HCT116 (cell line): ENCODE measurements at regions not wholly inside any gene's neighbourhood (a gene's known extent, or its start where the extent isn't known, plus 50 kb on each side); places are given as distances from the start of the nearest gene placed in this dataset.

Experiments used
- ATAC-seq: fragments of 200-7000 bp; cut with Tn5 transposase; 2 replicates; pipeline ENCODE4 v1.9.1; 2020; ENCODE audit warnings: mild to moderate bottlenecking, moderate library complexity
- BruUV-seq: library from RNA; stranded (reverse); fragments of 400-500 nt; replicated peaks from 2 replicates; lab custom pipeline; 2021; lab: Mats Ljungman, UMichigan
- CTCF ChIA-PET: fragments of 300-600 bp; sonication (Branson Sonifier 250); formaldehyde crosslinking; loops from one replicate; lab custom pipeline; 2021; ENCODE audit warnings: antibody characterized with exemption; lab: Charles Lee
- POLR2A ChIA-PET: fragments of 300-600, 350-600 bp; sonication (Branson Sonifier 250); formaldehyde crosslinking; loops from one replicate; lab custom pipeline; 2021; ENCODE audit warnings: antibody characterized with exemption; lab: Charles Lee
- RAD21 ChIA-PET, 2 experiments: fragments of 300-600 bp; sonication (Branson Sonifier 250); formaldehyde crosslinking; loops; one replicate each; lab custom pipeline; 2023; ENCODE audit warnings: low total read pairs in 2 of 2; ENCODE audit not compliant: uncharacterized antibody in 2 of 2, unreplicated experiment in 2 of 2, low non-redundant PET in 1 of 2; lab: Charles Lee
- DNase-seq: peaks from one replicate; pipeline ENCODE4 v3.0.0-alpha.2; 2010; ENCODE audit warnings: low read depth, low spot score
- H2AFZ ChIP-seq: fragments of 200-600 bp; shearing (Covaris generic), sonication (generic); 2 replicates; pipeline ENCODE4 v1.6.1; 2017; ENCODE audit warnings: low read depth, mixed run types, mixed read lengths, antibody characterized with exemption, low read length; ENCODE audit not compliant: poor library complexity, severe bottlenecking
- H3K27ac ChIP-seq: 2 replicates; pipeline ENCODE4 v1.5.1; 2012; ENCODE audit warnings: low read depth, low read length
- H3K27me3 ChIP-seq: fragments of 200-600 bp; sonication (generic); 2 replicates; pipeline ENCODE4 v1.6.1; 2016; ENCODE audit warnings: mixed run types, low read length, mixed read lengths; ENCODE audit not compliant: insufficient read depth
- H3K36me3 ChIP-seq, 2 experiments: fragments of 200-500 bp in 1 of 2; fragments of 200-600 bp in 1 of 2; sonication (Bioruptor generic) in 1 of 2; sonication (generic) in 1 of 2; 2 replicates each; pipeline versions ENCODE4 v1.5.1 to v1.6.1; 2014 to 2016; ENCODE audit warnings: low read length in 2 of 2, inconsistent platforms in 1 of 2, mixed read lengths in 1 of 2, mixed run types in 1 of 2; ENCODE audit not compliant: insufficient read depth in 2 of 2, control insufficient read depth in 1 of 2
- H3K4me1 ChIP-seq, 2 experiments: fragments of 200-600 bp in 1 of 2; sonication (generic) in 1 of 2; 2 replicates each; pipeline versions ENCODE4 v1.5.1 to v1.6.1; 2012 to 2017; ENCODE audit warnings: low read length in 2 of 2, inconsistent platforms in 1 of 2, mild to moderate bottlenecking in 1 of 2, mixed read lengths in 1 of 2, mixed run types in 1 of 2, moderate library complexity in 1 of 2; ENCODE audit not compliant: insufficient read depth in 2 of 2, control insufficient read depth in 1 of 2
- H3K4me2 ChIP-seq: fragments of 200-600 bp; sonication (generic); 2 replicates; pipeline ENCODE4 v1.6.1; 2017; ENCODE audit warnings: mixed run types, low read length, mixed read lengths
- H3K4me3 ChIP-seq, 2 experiments: fragments of 200-600 bp in 1 of 2; sonication (generic) in 1 of 2; replicated peaks in 1 of 2; 2 replicates each; pipeline ENCODE4 v1.5.1; 2011 to 2016; ENCODE audit warnings: low read length in 2 of 2, control low read depth in 1 of 2, low read depth in 1 of 2, mild to moderate bottlenecking in 1 of 2, mixed read lengths in 1 of 2, mixed run types in 1 of 2
- H3K79me2 ChIP-seq: fragments of 200-600 bp; sonication (generic); 2 replicates; pipeline ENCODE4 v1.6.1; 2017; ENCODE audit warnings: mild to moderate bottlenecking, mixed run types, low read length, moderate library complexity, mixed read lengths; ENCODE audit not compliant: insufficient read depth
- H3K9ac ChIP-seq: fragments of 200-600 bp; sonication (generic); 2 replicates; pipeline ENCODE4 v1.6.1; 2016; ENCODE audit warnings: low read length, mixed read lengths
- H3K9me2 ChIP-seq: fragments of 200-600 bp; sonication (generic), shearing (Covaris generic); 2 replicates; pipeline ENCODE4 v1.6.1; 2017; ENCODE audit warnings: mixed run types, mild to moderate bottlenecking, moderate library complexity; ENCODE audit not compliant: insufficient read depth
- H3K9me3 ChIP-seq, 2 experiments: fragments of 200-500 bp in 1 of 2; fragments of 200-600 bp in 1 of 2; sonication (Bioruptor generic) in 1 of 2; sonication (generic) in 1 of 2; 2 replicates each; pipeline ENCODE4 v1.6.1; 2014 to 2017; ENCODE audit warnings: low read length in 2 of 2, mixed read lengths in 2 of 2, inconsistent platforms in 1 of 2, low read depth in 1 of 2, mild to moderate bottlenecking in 1 of 2, mixed run types in 1 of 2, moderate library complexity in 1 of 2; ENCODE audit not compliant: control insufficient read depth in 1 of 2, insufficient read depth in 1 of 2
- H4K20me1 ChIP-seq: fragments of 200-600 bp; sonication (generic), shearing (Covaris generic); 2 replicates; pipeline ENCODE4 v1.6.1; 2017; ENCODE audit warnings: mixed run types, mild to moderate bottlenecking, moderate library complexity; ENCODE audit not compliant: insufficient read depth
- ATF3 ChIP-seq: IDR thresholded peaks from 2 replicates; pipeline ENCODE4 v1.6.1; 2012
- CBX3 ChIP-seq: IDR thresholded peaks from 2 replicates; pipeline ENCODE4 v1.6.1; 2012; ENCODE audit warnings: low read depth
- CEBPB ChIP-seq: IDR thresholded peaks from 2 replicates; pipeline ENCODE4 v1.6.1; 2012; ENCODE audit warnings: low read depth
- CTCF ChIP-seq, 3 experiments: fragments of 200-600 bp in 1 of 3; sonication (generic) in 1 of 3; IDR thresholded peaks in 2 of 3; conservative IDR thresholded peaks in 1 of 3; 2 replicates each; pipeline ENCODE4 v1.5.1; 2012 to 2017; ENCODE audit warnings: low read depth in 2 of 3, low read length in 2 of 3, antibody characterized with exemption in 1 of 3, borderline replicate concordance in 1 of 3, control low read depth in 1 of 3, mild to moderate bottlenecking in 1 of 3, mixed read lengths in 1 of 3, mixed run types in 1 of 3, moderate library complexity in 1 of 3; ENCODE audit not compliant: insufficient read depth in 1 of 3
- ELF1 ChIP-seq: IDR thresholded peaks from 2 replicates; pipeline ENCODE4 v1.6.1; 2012; ENCODE audit warnings: low read depth, borderline replicate concordance
- EZH2 ChIP-seq: fragments of 200-600 bp; sonication (generic); IDR thresholded peaks from 2 replicates; pipeline ENCODE4 v1.6.1; 2017; ENCODE audit warnings: antibody characterized with exemption, mixed run types
- EZH2phosphoT487 ChIP-seq: fragments of 200-600 bp; IDR thresholded peaks from 2 replicates; pipeline ENCODE4 v1.6.1; 2018; ENCODE audit warnings: antibody characterized with exemption, borderline replicate concordance
- FOSL1 ChIP-seq: IDR thresholded peaks from 2 replicates; pipeline ENCODE4 v1.6.1; 2012; ENCODE audit warnings: low read depth
- POLR2A ChIP-seq: IDR thresholded peaks from 2 replicates; pipeline ENCODE4 v1.7.0; 2011; ENCODE audit warnings: borderline replicate concordance; ENCODE audit not compliant: insufficient read depth, insufficient read length; ENCODE audit errors: extremely low read depth
- POLR2AphosphoS5 ChIP-seq: IDR thresholded peaks from 2 replicates; pipeline ENCODE4 v1.6.1; 2011; ENCODE audit warnings: mild to moderate bottlenecking, low read depth, low read length, moderate library complexity
- RAD21 ChIP-seq: IDR thresholded peaks from 2 replicates; pipeline ENCODE4 v1.6.1; 2012; ENCODE audit warnings: low read depth, mild to moderate bottlenecking
- SP1 ChIP-seq: IDR thresholded peaks from 2 replicates; pipeline ENCODE4 v1.6.1; 2012; ENCODE audit warnings: low read depth
- SRF ChIP-seq: IDR thresholded peaks from 2 replicates; pipeline ENCODE4 v1.6.1; 2012; ENCODE audit warnings: low read depth
- TCF7L2 ChIP-seq: IDR thresholded peaks from 2 replicates; pipeline ENCODE4 v1.7.0; 2011; ENCODE audit warnings: borderline replicate concordance, inconsistent platforms; ENCODE audit not compliant: insufficient read depth, insufficient read length; ENCODE audit errors: extremely low read depth
- YY1 ChIP-seq: IDR thresholded peaks from 2 replicates; pipeline ENCODE4 v1.6.1; 2011; ENCODE audit warnings: low read length, low read depth, moderate library complexity, mild to moderate bottlenecking; ENCODE audit not compliant: insufficient replicate concordance; ENCODE audit errors: extremely low read depth
- ZBTB33 ChIP-seq: IDR thresholded peaks from 2 replicates; pipeline ENCODE4 v1.6.1; 2011; ENCODE audit warnings: mild to moderate bottlenecking, low read length, moderate library complexity; ENCODE audit not compliant: insufficient replicate concordance; ENCODE audit errors: extremely low read depth
- ZFX ChIP-seq: fragments of 450-650 bp; IDR thresholded peaks from 2 replicates; pipeline ENCODE4 v1.6.1; 2017
- ZNF274 ChIP-seq: fragments of 200-500 bp; sonication (Bioruptor generic); IDR thresholded peaks from 2 replicates; pipeline ENCODE4 v1.6.1; 2014; ENCODE audit warnings: mild to moderate bottlenecking, low read depth, low read length, inconsistent platforms
- intact Hi-C: fragments of 100-400 bp; cut with micrococcal nuclease; formaldehyde crosslinking; loops from 2 replicates; pipeline ENCODE4 v1.10.0; 2022
- TF ChIP-seq, protein P1 (sequence below): IDR thresholded peaks from 2 replicates; pipeline ENCODE4 v1.6.1; 2012

DNA sequence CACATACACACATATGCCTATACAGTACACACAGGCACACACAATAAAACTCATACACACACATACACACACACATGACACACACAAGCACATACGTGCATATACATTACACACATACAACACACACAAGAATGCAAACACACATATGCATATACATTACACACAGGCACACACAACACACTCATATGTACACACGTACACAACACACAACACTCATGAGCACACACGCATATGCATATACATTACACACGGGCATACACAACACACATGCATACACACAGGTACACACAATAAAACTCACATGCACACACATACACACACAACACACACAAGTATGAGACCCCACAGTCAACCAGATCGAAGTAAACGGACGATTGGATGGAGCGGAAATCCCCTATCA is 238.2 kb downstream of the ERMARD start (continued):
- TF ChIP-seq, protein P1, sequence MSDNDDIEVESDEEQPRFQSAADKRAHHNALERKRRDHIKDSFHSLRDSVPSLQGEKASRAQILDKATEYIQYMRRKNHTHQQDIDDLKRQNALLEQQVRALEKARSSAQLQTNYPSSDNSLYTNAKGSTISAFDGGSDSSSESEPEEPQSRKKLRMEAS: no peak
- TF ChIP-seq YY1 (no peak), RAD21 (no peak), CTCF (IDR thresholded peaks at IDR 0.05 in 2 of 3, conservative IDR thresholded peaks at IDR 0.05 in 1 of 3; ENCODE audit: borderline replicate concordance in 1 of 3, insufficient read depth in 1 of 3, low read depth in 2 of 3, low read length in 2 of 3) (no peak), FOSL1 (no peak)

DNA sequence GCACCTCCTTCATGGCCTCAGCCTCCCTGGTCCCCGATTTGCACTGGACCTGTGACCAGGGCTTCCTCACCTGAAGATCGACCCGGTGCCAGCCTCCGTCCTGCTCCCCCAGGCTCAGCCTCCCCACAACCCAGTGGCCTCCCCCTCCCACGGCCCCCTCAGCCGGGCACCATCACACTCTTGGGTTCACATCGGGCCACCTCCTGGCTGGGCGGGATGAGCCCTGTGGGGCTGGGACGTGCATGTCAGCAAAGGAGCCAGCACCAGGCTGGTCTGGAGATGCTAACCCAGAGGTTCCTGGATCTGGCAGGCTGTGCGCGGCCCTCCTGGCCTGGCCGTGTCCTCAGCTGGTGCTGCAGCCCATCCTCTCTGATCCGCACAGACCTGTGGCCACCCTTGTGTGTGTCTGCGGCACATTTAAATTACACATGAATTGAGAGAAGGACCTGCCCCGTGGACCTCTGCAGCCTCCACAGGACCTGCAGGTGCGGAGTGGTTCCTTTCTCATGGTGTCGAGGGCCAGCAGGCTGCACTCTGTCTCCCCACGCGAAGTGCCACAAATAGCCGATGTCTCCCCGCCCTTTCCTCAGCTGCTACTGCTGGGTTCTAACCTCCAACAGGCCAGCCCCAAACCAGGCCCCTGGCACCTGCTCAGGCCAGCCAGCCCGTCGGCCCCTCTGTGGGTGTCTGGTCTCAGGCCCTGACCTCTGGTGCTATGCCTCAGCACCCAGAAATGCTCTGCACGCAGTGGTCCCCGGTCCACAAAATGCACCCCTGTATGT is 237.5 kb downstream of the ERMARD start:
- Histone ChIP-seq H2AFZ (no peak overlapping the region), H4K20me1 (no peaks in the 10 kb centered on the region), H3K27ac (no peak overlapping the region), H3K27me3 (no peaks in the 10 kb centered on the region), H3K4me2 (no peak overlapping the region), H3K9me3 (no peaks in the 10 kb centered on the region), H3K36me3 (no peaks in the 10 kb centered on the region), H3K79me2 (no peaks in the 10 kb centered on the region), H3K9ac (no peak overlapping the region), H3K4me1 (no peaks in the 10 kb centered on the region), H3K9me2 (no peaks in the 10 kb centered on the region), H3K4me3 (no peak overlapping the region)
- BruUV-seq: no TSS peak
- ChIA-PET RAD21 (no interaction called here), CTCF (no interaction called here), POLR2A (no interaction called here)
- ATAC-seq (no peak), DNase-seq (no peak)
- intact Hi-C loops: no loop called here
- TF ChIP-seq RAD21 (no peak), ATF3 (no peak), SP1 (no peak), ZFX (no peak), CEBPB (no peak), ELF1 (no peak), ZBTB33 (no peak), SRF (no peak), EZH2 (no peak), POLR2A (no peak), EZH2phosphoT487 (no peak), TCF7L2 (no peak), ZNF274 (no peak), CBX3 (no peak), POLR2AphosphoS5 (no peak)
